Fibroblast of the conjunctiva (primary cell): ENCODE measurements at regions not wholly inside any gene's neighbourhood (a gene's known extent, or its start where the extent isn't known, plus 50 kb on each side); places are given as distances from the start of the nearest gene placed in this dataset.

Experiments used
- DNase-seq: peaks from one replicate; pipeline ENCODE4 v3.0.0-alpha.2; 2010; ENCODE audit warnings: low read depth

DNA sequence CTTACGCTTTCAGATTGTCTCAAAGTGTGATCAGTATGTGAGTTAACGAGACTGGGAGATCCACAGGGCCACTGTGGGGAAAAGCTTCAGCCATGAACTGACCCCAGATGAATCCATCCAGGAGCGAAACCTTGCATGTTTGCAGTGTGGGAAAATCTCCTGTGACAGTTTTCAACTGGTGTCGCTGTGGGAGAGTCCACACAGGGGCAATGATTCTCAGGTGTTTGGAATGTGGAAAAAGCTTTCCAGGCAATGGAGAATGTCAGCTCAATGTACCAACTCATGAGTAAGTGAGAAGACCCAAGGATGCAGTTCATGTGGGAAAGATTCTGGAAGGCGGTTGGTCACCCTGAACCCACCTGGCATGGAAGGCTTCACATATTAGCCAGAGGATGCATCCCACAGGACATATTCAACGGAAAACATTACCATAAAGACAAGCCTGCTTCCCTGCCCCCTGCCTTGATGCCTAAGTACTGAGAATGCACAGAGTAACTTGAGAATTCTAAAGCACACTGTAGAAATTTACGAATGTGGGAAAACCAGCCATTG lies 204.1 kb upstream of the BMPER start:
- no peak for DNase-seq

DNA sequence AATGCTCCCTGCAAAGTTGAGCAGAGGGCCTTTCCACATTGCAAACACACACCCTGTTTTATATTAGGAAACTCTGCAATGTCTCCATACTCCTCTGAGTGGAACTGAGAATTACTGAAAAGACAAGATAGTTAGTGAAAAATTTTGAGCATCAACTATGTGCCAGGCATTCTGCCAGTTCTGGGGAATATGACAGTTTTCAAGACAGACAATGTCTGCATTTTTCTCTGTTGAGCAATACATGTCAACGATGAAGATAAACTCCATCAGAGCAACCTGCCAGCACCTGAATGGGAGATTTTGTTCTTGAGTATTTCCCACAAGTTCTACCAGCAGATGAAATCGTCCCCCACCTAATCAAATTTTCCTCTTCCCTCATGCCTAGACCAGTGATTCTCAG lies 203.4 kb upstream of the BMPER start:
- no peak for DNase-seq

DNA sequence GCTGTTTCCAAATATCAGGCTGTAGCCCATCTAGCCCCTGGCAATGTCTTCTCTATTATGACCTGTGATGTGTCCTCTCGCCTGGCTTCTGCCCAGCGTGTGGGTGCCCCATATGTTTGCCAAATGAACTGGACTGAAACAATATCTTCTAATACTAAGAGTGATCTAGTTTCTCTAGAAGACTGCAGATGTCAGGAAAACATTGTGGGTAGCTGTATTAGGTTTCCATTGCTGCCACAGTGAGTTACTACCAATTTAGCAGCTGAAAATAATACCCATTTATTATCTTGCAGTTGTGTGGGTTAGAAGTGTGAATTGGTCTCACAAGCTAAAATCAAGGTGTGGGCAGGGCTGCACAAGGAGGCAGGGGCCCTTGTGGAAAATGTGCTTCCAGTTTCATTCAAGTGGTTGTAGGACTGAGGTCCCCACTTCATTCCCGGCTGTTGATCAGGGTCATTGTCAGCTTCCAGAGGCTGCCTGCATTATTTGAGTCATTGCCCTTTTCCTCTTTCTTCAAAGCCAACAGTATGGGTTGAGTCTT lies 202.8 kb upstream of the BMPER start:
- no peak for DNase-seq

DNA sequence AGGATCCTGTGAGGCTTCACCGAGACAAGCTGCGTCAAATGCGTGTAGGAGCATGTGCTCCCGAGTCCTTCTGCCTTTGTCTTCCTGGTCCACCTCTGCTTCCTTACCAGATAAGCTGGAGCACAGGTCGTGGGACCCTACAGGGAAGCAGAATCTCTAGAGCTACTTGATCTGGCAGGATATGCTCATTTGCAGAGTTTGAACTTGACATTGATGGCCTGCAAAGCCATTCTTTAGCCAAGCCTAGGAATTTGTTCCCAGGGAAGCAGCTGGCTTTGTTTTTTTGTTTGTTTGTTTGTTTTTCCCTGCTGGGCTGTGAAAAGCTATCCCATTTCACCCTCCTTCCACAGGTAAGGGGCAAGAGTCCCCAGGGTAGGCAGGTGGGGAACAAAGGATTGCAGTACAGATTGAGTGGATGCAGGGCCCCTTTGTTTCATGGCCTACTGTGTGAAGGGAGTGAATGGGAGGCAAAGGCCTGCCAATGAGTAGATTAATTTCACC lies 200.0 kb upstream of the BMPER start:
- DNase-seq = no peak

DNA sequence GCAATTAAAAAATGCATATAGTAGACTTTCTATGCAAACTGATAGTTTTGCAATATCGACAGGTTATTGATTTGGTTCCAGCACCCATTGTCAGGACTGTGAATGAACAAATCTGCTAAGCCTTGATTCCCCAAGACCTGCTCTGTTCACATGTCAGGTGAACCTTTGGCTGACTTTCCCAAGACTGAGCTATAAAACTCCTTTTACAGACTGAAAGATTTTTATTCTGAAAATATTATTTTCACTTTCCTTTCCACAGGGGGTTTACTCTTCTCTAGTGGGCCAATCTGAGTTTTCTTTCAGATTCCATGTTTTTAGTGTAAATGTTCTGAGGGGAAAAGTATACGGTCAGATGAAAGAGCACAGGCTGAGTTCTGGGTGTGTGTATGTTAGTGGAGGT lies 199.2 kb upstream of the BMPER start:
- no peak for DNase-seq

DNA sequence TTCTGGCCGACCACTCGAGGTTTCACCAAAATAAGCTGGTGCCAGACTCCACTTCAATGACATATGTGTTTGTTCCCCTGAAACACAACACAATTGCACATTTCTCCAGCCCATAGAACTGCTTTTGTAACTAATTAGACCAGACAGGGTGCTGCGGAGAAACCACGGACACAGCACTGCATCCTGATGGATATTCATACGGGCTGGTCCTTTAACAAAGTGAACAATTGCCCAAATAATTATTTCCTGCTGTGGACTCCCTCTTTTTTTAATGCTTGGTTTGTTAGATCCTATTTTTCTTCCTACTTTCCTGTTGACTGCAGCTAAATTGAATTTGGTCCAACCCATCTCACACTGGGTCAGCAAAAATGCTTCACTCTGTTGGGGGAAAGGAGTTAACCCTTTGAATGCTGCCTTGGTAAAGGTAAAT lies 198.6 kb upstream of the BMPER start:
- DNase-seq = no peak

DNA sequence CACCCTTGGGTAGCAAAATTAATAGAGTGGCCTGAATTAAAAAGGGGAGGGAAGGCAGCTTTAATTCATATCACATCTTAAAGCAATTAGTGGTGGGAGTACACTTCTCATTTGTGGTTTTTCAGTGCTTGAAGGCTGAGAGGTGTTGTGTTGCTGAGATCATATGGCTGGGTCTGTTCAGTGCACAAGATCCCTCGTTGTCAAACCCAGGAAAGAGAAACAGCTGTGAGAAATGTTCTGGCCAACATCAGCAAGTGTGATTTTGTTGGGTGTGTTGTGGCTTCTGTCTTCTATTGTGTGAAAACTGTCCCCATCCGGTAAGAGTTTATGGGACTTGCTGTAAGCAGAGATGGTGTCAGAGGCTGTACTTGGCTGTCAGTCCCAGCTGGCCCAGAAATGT lies 197.9 kb upstream of the BMPER start:
- DNase-seq = no peak

DNA sequence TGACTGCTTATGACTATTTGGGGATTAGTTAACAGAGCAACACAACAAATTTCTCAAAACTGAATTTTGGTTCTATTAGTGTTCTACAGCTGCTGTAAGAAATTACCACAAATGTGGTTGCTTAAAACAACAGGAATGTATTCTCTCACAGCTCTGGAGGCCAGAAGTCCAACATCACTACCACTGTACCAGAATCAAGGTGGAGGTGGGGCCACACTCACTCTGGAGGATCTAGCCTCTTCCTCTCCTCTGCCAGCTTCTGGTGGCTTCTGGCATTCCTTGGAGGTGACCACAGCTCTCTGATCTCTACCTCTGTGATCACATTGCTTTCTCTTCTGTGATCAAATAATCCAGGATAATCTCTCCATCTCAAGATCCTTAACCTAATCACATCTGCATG lies 194.7 kb upstream of the BMPER start:
- DNase-seq = no peak

DNA sequence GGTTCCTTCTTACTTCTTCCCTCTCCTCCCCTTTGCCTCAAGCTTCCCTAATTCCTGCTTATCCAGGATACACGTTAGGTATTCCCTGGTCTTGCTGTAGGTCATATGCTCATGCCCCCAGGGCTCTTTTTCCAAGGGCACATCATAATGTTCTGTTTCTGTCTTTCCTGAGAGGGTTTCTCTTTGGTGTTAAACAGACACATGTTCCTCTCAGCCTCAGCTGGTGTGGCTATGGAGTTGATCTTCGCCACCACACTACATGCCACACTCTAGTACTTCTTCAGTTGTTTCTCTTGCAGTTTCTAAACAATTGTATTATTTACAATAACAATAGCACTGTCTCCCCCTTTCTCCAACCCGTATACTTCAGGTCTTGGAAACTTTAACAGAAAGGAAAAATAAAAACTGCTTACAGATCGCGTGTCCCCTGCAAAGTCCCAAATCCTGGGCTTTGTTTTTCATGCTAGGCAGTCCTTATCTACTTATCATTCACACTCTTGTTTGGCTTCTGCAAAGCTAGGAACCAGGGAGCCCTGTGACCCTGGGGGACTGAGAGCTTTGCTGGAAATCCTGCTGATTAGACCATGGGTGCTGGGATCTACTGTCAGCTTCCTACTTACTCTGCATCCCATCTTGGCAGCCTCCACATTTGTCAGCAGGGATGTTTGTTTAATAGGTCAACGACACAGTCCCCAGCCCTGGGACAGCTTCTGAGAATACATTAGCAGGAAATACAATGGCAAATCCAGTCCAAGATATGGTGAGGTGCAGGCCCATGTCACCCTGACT lies 193.9 kb upstream of the BMPER start:
- no peak for DNase-seq

DNA sequence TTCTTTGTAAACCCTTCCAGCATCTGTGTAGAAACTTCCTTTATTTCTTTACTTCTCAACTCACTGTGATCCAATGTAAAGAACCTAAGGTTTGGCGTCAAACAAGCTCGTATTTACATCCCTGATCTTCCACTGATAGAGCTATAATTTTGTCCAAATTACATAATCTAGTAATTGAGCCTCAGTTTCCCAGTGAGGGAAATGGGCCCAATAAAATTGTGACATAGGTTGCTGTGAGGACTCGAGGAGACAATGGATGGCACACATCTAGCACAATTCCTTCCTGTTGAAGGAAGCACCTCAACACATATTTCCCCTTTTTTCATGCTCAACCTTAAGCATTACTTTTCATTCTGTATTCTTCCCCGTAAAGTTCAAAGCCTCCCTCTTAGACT lies 193.3 kb upstream of the BMPER start:
- no peak for DNase-seq

DNA sequence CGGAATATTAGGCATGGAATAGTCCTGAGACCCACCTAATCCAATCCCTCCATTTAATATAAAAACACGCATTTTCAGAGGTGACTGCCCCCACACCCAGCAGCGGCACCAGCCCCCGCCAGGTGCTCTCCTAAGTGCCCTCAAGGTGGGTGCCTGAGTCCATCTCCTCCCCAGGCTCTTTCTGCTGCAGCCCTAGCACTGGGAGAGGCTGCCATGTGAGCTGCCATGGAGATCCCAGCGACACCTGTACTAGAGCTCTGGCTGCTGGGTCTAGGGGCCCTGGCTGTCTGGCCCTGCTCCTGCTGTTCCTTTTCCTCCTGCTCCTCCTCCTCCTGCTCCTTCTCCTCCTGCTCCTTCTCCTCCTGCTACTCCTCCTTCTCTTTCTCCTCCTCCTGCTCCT lies 191.1 kb upstream of the BMPER start:
- no peak for DNase-seq

DNA sequence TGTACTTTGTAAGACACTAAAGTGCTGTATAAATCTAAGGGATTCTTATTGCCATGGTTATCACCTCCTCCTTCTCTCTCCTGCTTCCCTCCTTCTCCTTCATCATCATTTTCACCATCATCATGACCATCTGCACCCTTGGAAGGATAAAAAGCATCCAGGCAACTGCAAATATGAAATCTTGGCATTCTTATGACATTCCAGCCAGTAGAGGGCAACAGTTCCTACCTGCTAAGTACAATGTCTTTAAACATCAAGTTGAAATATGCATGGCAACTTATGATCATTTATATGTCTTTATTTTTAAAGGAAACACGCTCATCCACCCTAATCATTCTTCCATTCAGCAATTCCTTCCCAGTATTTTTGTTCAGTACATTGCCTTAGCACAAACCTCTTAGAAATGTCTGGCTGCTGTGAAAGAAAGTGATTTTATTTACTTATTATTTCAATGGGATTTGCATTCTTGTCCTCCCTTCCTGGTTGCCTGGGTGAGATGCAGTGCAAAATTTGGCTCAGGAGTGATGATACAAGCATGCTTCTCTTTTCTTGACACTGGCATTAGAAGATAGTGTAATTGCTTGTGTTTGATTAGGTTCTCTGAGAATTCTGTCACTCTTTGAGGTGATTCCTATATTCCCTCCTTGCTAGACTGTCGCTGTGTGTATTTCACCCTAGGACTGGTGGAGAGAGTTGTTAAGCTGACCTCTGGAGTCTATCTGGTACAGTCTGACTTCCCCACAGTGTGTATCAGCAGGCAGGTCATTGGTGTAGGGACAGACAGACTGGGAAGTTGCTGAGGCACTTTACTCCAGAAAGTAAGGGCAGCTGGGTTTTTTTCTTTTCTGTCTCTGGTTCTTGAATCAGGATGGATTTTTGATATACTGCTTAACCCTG lies 188.5 kb upstream of the BMPER start:
- peak; percentile 53 for DNase-seq

DNA sequence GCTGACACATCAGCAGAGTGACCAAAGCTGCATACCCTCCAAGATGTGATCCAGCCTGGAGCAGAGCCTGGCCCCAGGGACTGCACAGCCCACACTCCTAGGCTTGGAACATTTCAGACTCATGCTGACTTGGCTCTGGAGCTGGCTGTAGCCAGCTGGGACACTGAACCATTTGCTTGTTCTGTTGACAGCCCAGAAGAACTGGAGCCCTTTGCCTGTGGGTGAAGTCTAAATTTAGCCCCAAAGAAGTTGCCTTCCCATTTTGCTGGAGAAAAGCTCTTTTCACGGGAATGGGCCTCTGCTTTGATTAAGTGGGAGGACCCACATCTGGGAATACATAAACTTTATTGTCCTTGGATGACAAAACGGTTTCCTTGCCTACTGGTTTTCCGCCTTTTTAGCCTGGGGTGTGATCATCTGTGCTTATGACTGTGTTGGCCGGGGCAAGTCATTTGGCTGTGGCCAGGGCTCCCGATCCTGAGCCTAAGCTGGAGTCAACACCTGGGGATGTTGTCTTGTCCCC lies 186.2 kb upstream of the BMPER start:
- no peak for DNase-seq

DNA sequence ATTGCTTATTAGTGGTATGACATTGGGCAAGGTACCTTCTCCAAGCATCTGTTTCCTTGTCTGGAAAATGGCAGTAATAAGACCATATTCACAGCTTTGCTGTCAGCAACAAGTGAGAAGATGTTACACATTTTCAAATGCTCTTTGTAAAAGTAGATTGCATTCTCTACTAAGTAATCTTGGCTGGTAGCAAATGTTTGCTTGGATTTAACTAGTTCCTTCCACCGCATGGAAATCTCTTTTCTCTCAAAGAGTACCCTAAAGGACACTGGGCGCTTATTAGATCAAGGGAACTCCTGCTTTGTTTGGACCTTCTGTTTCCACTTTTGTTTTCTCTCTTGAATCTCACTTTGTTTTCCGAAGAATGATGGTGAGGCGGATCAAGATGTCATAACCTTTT lies 185.2 kb upstream of the BMPER start:
- no peak for DNase-seq

DNA sequence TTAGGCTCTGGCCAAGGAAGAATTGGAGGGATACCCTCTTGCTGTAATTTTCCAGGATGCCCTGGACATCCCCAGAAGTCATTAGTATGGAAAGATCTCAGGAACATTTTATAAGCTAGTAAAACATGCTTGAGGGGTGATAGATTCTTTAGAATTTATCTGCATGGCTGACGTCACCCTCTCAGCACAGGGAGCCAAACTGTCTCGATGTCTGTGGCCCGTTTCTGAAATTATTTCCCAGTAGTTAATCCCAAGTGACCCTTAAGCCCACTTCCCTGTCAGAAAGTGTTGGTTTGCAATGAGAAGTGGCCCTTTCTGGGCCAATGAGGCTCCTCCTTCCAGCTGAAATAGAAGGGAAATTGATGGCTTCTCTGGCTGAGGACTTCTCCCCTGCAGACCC lies 184.5 kb upstream of the BMPER start:
- DNase-seq = no peak

DNA sequence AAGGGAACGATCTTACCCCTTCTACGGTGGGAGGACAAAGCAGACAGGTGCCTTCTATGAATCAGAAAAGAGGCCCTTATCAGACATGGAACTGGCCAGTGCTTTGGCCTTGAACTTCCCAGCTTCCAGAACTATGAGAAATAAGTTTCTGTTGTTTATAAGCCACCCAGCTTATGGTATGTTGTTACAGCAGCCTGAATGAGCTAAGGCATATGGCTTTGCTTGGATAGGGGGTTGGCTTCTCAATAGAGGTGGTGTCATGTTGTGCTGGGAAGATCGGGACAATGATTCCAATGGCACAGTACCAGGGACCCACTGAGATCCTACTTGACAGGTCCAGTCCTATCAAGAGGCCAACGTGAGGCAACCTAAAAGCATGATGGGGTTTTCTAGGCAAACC lies 183.4 kb upstream of the BMPER start:
- no peak for DNase-seq

DNA sequence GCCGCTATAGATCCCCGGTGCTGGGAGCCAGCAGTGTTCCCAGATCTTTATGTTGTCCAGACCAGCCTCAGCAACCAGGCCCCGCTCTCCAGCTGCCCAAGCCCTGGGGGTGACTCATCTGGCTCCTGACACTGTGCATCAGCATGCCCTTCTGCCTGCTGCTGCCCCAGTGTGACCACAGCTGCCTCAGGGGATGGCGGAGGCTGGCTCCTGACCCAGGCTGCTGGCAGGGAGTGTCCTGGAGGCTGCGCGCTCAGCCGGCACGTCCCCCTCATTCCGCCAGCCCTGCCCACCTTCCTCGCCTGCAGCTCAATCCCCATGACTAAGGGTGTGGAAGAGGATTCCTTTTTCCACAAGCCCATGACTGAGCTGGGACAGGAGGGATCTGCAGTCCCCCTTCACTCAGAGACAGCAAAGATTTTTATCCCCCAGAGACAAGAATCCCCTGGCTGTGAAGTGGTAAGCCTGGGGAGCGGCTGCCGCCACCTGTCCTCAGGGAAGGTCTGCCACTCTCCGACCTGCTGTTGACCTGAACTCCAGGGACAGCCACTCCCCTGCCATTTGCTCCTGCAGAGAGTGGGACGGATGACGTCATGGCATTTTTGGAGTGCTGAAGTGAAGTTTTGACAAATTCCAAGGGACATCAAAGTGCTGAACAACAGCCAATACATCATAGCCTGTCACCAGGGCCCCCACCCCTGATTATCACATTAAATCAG lies 182.8 kb upstream of the BMPER start:
- peak; percentile 49 for DNase-seq

DNA sequence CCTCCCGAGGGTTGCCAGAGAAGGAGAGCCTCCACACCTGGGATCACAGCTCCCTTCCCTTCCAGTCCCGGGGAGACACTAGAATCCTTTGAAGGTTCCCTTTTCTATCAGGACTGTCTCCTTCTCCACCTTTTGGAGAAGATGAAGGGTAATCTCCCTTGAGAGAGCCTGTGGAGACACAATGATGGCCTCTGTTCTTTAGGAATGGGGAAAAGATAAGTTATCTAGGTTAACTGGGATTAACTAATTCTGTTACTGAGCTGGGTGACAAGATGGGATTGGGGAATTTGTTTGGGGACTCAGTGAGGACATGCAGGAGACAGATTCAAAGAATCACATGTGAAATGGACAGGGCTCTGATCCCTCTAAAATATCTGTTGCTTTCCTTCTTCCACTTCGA lies 181.1 kb upstream of the BMPER start:
- no peak for DNase-seq

DNA sequence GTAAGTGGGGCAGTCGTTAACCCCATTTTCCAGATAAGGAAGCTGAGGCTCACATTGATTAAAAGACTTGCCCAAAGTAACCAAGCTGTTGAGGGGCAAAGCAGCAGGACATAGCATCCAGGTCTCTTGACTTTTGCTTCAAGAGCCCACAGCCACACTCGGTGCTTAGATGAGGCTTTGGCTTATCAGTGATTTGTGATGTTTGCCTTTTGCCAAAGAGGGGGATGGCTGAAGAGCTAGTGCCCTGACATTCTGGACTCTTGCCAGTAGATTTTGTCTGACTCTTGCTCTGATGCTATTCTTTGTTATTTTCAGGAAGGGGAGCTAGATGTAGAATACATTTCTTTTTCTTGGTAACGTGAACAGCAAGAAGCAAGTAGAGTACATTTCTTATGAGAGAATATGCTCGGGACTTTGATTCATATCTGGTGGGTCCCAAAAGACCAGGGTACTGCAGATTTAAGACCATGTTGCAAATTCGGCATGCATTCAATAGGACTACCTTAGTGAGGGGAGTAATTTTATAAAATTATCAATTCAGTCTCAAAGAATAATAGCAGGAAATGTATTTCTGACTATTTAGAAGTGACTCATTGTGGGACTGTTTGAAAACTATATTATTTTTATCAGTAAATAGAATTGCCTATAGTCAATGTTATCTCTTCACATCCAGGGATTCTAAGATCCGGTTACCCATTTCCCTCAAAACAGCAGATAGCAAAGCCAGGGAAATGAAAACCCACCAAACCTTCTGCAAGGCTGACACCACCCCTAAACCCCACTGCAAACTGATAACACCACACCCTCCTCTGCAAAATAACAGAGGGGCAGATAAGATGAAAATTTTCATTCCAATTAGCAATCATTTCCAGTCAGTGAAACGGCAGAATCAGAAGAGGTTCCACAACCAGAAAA lies 180.0 kb upstream of the BMPER start:
- no peak for DNase-seq

DNA sequence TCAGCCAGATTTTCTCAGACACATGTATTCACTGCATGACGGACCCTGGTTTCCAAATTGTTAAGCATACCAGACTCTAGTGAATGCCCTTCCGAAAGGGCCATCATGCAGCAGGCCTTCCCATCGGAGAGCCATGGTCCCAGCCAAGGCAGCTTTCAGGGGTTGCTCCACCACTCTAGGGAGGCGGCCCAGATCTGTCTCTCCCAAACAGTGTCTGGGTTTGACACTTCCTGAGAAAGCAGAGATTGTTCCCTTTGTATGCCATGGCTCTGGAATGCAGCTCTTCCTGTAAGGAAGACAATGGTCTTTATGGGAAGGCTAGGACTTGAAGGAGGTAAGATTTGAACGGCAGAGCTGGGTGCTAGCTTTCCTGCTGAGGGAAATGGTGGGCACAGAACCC lies 178.8 kb upstream of the BMPER start:
- DNase-seq = no peak

DNA sequence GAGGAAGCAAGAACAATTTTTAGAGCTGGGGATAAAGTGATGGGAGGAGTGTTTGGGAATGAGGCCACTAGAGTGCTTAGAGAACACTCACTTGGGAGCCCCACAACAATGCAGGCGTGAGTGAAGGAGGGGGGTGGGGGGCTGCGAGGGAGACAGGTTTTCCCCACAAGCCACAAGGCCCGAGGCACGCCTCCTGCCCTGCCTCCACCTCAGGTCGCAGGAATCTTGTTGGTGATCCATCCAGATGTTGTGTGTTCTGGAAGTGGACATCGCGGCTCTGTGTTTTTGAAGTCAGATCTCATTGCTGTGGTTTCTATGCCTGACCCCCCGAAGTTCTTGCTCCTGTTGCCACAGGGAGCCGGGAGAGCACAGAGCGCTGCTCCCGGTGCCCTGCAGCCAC lies 178.0 kb upstream of the BMPER start:
- no peak for DNase-seq
